ENCODE measurements at regions not wholly inside any gene's neighbourhood (a gene's known extent, or its start where the extent isn't known, plus 50 kb on each side); places are given as distances from the start of the nearest gene placed in this dataset.
"Not testable (repeated sequence)": the region's sequence is repeated elsewhere in the genome, so short reads cannot be mapped to it uniquely, and the experiment has no call there.

DNA sequence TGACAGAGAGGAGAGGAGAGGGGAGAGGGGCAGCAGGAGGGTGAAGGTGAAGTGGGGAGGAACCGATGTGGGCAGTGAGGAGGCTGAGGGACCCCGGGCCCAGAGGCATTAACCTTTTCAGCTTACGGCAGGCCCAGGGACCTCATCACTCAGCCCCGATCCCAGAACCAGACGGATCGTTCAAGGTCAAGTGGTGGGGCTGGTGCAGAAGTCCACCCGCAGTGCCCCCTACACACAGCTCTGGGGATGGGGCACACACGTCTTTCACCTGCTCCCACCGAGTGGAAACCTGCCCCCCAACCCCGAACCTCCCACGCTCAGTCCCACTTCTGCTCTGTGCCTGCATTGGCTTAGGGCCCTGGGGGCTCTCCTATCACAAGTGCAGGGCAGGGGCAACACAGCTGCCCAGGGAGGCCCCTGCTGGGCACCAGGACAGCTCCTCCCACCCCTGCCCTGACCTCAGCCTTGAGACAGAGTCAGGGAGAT is 81.9 kb upstream of the GOLGA6L4 start:
- DNase-seq: not testable (repeated sequence)

GRCh38 chr15:84154314-84154713 is 81.3 kb upstream of the GOLGA6L4 start:
- not testable (repeated sequence) for DNase-seq

DNA sequence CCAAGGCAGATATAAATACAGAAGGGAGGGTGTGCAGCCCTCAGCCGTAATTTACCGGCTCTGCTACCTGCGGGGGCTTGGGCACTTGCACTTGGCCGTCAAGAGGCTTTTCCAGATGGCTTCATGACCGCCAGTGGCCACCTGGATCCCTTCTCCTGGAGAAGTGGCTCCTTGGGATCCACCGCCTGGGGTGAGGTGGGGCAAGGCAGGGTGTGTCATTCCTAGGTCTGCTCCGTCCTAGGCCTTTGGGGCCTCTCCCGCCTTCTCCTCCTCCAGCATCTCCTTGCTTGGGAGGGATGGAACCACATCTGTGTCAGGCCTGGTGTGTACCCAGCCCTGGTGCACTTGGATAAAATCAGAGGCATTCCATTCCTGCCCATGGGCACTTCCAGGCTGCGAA is 80.8 kb upstream of the GOLGA6L4 start:
- DNase-seq: not testable (repeated sequence)

DNA sequence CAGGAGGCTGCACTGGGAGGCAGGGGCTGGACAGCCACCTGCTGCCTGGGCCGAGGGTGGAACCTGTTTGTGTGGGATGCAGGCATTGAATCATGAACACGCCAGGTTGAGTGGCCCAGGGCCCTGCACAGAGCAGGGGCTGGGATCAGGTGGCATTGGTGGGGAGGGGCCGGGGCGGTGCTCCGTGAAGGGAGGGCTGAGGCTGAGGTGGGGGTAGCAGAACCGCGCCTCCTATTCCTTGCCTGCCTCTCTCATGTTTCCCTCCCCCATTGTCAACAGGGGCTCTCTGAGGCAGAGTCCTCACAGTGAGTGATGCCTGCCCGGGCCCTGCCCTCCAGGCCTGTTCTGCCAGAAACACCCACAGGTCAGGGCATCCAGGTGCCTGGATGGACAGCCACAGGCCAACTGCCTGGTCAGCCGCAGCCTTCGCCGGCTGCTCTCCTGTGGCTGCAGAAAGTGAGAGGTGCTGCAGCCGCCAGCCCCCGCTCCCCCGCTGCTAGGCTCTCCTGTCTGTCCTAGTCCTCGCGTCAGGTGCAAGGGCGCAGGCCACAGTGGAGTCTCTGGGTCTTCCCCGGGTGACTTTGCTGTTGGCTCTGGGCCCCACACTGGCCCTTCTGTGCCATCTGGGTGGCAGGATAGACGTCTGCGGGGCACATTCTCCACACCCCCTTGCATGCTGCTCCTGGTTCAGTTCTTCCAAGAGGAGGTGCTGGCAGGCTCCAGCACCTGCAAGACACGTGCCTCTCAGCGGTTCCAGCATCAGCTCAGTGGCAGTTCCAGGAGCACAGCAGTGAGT is 79.6 kb upstream of the GOLGA6L4 start:
- not testable (repeated sequence) for DNase-seq

DNA sequence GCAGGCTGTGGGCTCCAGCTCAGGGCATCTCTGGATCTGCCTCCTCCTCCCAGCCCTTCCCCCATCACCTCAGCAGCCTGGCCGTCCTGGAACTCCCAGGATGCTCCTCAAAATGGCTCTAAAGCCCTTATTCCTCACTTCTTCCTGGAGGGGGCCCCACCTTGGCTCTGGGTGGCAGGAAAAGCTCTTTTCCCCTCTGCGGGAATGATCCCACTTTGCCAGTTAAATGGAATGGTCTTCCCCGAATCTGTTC is 79.1 kb upstream of the GOLGA6L4 start:
- not testable (repeated sequence) for DNase-seq

DNA sequence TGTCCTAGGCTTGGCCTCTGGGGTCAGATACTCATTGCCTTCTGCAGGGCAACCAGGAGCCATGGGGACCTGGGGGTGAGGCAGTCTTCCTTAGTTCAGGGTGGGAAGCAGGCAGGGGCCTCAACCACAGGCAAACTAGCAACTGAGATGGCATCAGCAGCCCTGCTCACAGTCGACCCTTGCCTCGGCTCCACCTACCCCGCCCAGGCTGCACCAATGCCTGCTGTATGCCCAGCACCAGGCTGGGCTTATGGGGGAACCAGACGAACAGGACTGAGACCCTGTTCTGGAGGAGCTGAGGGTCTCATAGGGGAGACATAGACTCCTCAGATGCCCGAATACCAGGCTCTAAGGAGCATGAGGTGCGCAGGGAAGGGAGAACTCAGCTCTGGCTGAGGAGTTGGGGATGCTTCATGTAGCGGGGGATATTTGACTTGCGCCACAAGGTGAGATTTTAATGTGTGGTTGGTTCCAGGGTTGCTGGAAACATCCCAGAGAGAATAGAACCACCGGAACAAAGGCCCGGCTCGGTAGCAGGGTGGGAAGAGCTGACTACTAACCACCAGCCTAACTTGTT is 78.4 kb upstream of the GOLGA6L4 start:
- DNase-seq: not testable (repeated sequence)

DNA sequence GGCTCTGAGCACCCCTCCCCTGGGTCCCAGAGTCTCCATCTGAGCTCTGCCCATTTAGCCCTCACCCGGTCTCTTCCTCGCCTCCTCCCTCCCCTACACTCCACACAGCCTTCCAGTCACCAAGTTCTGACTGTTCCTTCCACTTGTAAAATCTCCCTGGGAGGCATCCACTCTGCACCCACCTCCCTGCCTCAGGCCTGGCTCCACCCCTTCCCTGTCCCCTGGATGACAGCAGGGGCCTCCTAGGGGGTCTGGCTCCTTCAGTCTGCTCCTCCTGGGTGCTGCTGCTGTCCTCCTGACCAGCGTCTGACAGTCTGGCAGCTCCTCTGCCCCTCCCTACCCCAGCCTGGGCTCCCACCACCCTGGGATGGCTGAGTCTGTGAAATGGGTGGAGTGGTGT is 77.7 kb upstream of the GOLGA6L4 start:
- not testable (repeated sequence) for DNase-seq

GRCh38 chr15:84159346-84160269 is 76.0 kb upstream of the GOLGA6L4 start:
- not testable (repeated sequence) for DNase-seq

- not testable (repeated sequence) for DNase-seq
Observed at GRCh38 chr15:84164423-84165292, 70.9 kb upstream of the GOLGA6L4 start.

GRCh38 chr15:84170029-84170428 is 65.5 kb upstream of the GOLGA6L4 start:
- DNase-seq: not testable (repeated sequence)

DNA sequence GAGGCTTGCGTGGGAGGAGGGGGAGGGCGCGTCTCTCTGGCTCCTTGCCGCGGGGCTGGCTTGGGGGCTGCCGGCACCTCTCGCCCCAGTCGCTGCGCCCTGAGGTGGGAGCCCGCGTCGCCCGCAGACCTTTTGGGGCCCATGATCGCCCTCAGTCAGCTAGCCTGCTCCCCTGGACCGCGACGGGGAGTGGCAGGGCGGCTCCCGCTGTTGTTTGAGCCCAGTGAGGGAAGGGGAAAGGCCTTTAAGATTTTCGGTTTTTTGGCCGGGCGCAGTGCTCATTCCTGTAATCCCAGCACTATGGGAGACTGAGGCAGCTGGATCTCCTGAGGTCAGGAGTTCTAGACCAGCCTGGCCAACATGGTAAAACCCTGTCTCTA is 62.4 kb upstream of the GOLGA6L4 start:
- not testable (repeated sequence) for DNase-seq

Measured in T-helper 9 cell (primary cell).